Upper lobe of right lung (tissue), 1 donor: ENCODE measurements at regions not wholly inside any gene's neighbourhood (a gene's known extent, or its start where the extent isn't known, plus 50 kb on each side); places are given as distances from the start of the nearest gene placed in this dataset.

Experiments
- ATAC-seq: fragments of 200-7000 bp; cut with Tn5 transposase; one replicate; pipeline ENCODE4 v1.9.1; 2020; ENCODE audit warnings: mild to moderate bottlenecking, moderate library complexity
- DNase-seq: peaks from one replicate; pipeline ENCODE4 v3.0.0-alpha.2; 2020
- H3K27ac ChIP-seq: fragments of 200-600 bp; one replicate; pipeline ENCODE4 v1.8.0; 2022
- H3K27me3 ChIP-seq: fragments of 200-600 bp; one replicate; pipeline ENCODE4 v1.8.0; 2022; ENCODE audit warnings: mild to moderate bottlenecking
- H3K36me3 ChIP-seq: fragments of 200-600 bp; one replicate; pipeline ENCODE4 v1.8.0; 2022
- H3K4me1 ChIP-seq: fragments of 200-600 bp; one replicate; pipeline ENCODE4 v1.8.0; 2022
- H3K4me3 ChIP-seq: fragments of 200-600 bp; one replicate; pipeline ENCODE4 v1.8.0; 2022; ENCODE audit warnings: mild to moderate bottlenecking
- H3K9me3 ChIP-seq: fragments of 200-600 bp; one replicate; pipeline ENCODE4 v1.8.0; 2022
- intact Hi-C: fragments of 100-400 bp; cut with DNase I; formaldehyde crosslinking; loops from one replicate; pipeline ENCODE4 v1.11.0; 2022
- TF ChIP-seq, protein P1 (sequence below): fragments of 200-600 bp; IDR thresholded peaks from one replicate; pipeline ENCODE4 v1.8.0; 2022; ENCODE audit warnings: antibody characterized with exemption
- donor health status: DM: no; HTN: yes; CAD: no; lungs with severe emphysema.

DNA sequence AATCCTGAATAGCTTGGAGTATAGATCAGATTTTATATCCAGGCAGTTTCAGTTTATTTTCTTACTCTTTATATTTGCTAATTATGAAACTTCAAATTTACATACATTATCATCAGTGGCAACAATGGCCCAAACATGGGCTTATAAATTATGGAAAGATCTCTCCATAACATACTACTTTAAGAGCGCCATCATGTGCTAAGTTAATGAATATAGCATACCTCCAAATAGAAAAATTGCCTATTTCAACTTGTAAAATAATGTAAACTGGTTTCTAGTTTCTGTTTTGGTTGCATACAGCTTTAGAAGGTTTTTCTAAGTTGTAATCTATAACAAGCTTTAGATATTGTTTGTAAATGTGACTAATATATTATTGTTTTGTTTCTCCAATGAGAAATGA lies 531.3 kb upstream of the UBE2E2 start:
- intact Hi-C loops: no loop called here
- no peak for ATAC-seq
- H3K36me3 ChIP-seq: no peaks in the 10 kb centered on the region
- TF ChIP-seq, protein P1, sequence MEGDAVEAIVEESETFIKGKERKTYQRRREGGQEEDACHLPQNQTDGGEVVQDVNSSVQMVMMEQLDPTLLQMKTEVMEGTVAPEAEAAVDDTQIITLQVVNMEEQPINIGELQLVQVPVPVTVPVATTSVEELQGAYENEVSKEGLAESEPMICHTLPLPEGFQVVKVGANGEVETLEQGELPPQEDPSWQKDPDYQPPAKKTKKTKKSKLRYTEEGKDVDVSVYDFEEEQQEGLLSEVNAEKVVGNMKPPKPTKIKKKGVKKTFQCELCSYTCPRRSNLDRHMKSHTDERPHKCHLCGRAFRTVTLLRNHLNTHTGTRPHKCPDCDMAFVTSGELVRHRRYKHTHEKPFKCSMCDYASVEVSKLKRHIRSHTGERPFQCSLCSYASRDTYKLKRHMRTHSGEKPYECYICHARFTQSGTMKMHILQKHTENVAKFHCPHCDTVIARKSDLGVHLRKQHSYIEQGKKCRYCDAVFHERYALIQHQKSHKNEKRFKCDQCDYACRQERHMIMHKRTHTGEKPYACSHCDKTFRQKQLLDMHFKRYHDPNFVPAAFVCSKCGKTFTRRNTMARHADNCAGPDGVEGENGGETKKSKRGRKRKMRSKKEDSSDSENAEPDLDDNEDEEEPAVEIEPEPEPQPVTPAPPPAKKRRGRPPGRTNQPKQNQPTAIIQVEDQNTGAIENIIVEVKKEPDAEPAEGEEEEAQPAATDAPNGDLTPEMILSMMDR: no peak
- H3K4me1 ChIP-seq: no peaks in the 10 kb centered on the region
- no peaks in the 10 kb centered on the region for H3K9me3 ChIP-seq
- H3K27me3 ChIP-seq: no peaks in the 10 kb centered on the region
- DNase-seq: no peak
- no peak overlapping the region for H3K4me3 ChIP-seq
- H3K27ac ChIP-seq: no peak overlapping the region

DNA sequence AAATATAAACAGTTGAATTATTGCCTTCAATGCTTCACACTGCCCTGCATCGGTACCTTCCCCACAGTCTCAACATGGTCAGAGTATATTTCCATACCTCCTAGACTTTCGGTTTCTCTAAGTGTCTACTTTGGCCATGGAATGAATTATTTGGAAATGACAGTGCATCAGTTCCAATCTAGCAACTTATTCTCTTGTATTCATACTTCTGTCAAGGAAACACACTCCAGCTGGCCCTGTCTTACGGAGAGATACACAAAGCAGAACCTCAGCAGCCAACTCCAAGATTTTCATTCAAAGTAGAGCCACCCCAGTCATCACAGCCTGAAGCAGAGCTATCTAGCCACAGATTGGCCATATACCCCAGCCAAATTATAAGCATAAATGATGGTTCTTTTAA lies 518.4 kb upstream of the UBE2E2 start:
- DNase-seq (no peak), ATAC-seq (no peak)
- Histone ChIP-seq H3K4me3 (no peak overlapping the region), H3K9me3 (no peaks in the 10 kb centered on the region), H3K27ac (no peak overlapping the region), H3K4me1 (no peaks in the 10 kb centered on the region), H3K36me3 (no peaks in the 10 kb centered on the region), H3K27me3 (no peaks in the 10 kb centered on the region)
- intact Hi-C loops: no loop called here
- TF ChIP-seq, protein P1: no peak

DNA sequence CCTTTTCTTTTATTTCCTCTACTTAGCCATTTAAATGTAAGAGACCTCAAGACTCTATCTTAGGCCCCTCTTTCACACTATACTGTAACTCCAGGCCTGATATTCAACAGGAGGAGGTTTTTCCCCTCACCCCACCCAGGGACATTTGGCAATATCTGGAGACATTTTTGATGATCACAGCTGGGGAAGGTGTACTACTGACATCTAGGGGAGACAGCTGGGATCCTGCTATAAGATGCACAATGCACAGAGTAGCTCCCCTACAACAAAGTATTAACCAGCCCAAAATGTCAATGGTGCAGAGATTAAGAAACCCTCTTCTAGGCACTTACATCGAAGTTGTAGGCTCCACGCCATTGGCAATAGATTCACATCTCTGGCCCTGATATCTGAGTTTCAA lies 517.5 kb upstream of the UBE2E2 start:
- Histone ChIP-seq H3K27ac (no peak overlapping the region), H3K27me3 (no peaks in the 10 kb centered on the region), H3K4me1 (no peaks in the 10 kb centered on the region), H3K4me3 (no peak overlapping the region), H3K36me3 (no peaks in the 10 kb centered on the region), H3K9me3 (no peaks in the 10 kb centered on the region)
- DNase-seq (no peak), ATAC-seq (no peak)
- TF ChIP-seq, protein P1: no peak
- intact Hi-C loops: no loop called here

DNA sequence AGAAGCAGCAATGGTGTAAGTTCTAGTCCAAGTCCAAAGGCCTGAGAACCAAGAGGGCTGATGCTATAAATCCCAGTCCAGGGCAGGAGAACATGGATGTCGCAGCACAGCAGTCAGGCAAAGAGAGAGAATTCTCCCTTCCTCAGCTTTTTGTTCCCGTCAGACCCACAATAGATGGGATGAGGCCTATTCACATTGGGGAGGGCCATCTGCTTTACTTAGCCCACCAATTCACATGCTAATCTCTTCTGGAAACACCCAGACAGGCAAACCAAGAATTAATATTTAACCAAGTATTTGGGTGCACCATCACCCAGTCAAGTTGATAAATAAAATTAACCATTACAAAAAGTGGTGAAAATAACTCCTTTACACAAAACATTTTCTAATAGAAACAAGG lies 511.7 kb upstream of the UBE2E2 start:
- TF ChIP-seq, protein P1: no peak
- ATAC-seq (no peak), DNase-seq (no peak)
- Histone ChIP-seq H3K9me3 (no peaks in the 10 kb centered on the region), H3K27me3 (no peaks in the 10 kb centered on the region), H3K27ac (no peak overlapping the region), H3K4me3 (no peak overlapping the region), H3K4me1 (no peaks in the 10 kb centered on the region), H3K36me3 (no peaks in the 10 kb centered on the region)
- intact Hi-C loops: no loop called here

DNA sequence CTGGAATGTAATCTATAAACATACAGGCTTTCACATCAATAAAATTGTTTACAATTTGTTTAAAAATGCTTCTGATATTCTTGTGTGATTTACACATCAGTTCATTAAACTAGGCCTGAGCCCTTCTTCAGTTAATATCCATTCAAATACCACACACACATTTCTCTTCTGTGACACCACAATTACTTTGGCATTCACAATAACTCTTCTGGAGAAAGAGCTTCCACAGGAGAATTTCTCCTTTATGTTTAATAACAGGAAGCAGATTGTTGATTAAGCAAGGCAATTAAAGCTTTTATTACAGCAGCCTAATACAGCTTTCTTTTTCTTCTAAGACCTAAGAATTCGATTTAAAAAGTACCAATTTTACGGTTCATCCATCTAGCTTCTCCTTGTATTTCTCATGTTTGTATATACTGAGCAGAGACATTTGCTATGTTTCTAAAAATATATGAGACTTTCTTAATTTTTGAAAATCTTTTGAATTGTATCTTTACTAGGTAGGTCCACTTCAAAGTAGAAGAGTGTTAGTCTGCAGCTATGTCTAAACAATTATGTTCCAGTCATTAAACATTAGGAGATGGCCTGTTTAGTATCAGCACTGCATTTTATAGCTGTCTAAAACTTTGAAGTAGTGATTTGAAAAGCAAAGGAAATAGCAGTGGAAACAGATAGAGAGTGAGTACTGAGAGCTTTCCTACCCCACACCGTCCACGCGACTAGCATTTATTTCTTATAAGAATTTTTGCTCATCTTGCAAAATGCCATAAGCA lies 511.1 kb upstream of the UBE2E2 start:
- Histone ChIP-seq H3K27me3 (no peaks in the 10 kb centered on the region), H3K9me3 (no peaks in the 10 kb centered on the region), H3K27ac (no peak overlapping the region), H3K4me1 (no peaks in the 10 kb centered on the region), H3K36me3 (no peaks in the 10 kb centered on the region), H3K4me3 (no peak overlapping the region)
- intact Hi-C loops: no loop called here
- no peak for DNase-seq
- ATAC-seq: no peak
- TF ChIP-seq, protein P1: no peak

DNA sequence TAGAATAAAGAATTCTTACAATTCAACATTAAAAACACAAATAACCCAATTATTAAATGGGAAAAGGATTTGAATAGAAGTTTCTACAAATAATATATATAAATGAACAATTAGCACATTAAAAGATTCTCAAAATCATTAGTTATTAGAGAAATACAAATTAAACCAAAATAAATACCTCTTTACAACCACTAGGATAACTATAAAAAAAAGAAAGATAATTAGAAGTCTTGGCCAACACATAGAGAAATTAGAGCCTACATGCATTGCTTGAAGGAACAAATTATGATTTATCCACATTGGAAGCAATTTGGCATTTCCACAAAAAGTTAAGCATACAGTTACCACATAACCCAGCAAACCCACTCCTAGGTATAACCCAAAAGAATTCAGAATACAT lies 502.3 kb upstream of the UBE2E2 start:
- no peak overlapping the region for H3K4me3 ChIP-seq
- H3K36me3 ChIP-seq: no peaks in the 10 kb centered on the region
- no peaks in the 10 kb centered on the region for H3K27me3 ChIP-seq
- no peak overlapping the region for H3K27ac ChIP-seq
- ATAC-seq: no peak
- DNase-seq: no peak
- TF ChIP-seq, protein P1: no peak
- no peaks in the 10 kb centered on the region for H3K9me3 ChIP-seq
- intact Hi-C loops: no loop called here
- H3K4me1 ChIP-seq: no peaks in the 10 kb centered on the region
